ENCODE measurements at regions not wholly inside any gene's neighbourhood (a gene's known extent, or its start where the extent isn't known, plus 50 kb on each side); places are given as distances from the start of the nearest gene placed in this dataset.

DNA sequence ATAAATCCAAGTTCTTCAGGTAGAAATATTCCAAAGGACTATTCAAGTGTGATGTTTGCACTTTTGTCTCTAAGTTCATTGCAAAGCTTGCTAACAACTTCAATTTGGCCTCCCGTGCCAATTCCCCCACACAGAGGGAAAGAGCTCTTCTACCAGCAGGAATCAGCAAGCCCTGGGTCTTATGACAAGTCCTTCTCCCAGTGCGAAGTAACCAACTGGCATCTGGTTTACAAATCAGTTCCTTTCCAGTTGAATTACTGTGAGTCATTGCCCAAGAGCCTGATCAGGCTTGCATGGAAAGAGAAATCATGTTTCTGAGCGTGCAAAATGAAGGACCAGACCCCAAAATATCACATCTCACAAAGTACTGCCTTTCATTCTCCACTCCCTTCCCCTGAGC, 62.7 kb upstream of the SLCO3A1 start:
- H3K4me3 ChIP-seq (replicated peaks in 1 of 2; ENCODE audit: low read depth in 2 of 2, low read length in 2 of 2) = no peak overlapping the region
- TF ChIP-seq, protein P1, sequence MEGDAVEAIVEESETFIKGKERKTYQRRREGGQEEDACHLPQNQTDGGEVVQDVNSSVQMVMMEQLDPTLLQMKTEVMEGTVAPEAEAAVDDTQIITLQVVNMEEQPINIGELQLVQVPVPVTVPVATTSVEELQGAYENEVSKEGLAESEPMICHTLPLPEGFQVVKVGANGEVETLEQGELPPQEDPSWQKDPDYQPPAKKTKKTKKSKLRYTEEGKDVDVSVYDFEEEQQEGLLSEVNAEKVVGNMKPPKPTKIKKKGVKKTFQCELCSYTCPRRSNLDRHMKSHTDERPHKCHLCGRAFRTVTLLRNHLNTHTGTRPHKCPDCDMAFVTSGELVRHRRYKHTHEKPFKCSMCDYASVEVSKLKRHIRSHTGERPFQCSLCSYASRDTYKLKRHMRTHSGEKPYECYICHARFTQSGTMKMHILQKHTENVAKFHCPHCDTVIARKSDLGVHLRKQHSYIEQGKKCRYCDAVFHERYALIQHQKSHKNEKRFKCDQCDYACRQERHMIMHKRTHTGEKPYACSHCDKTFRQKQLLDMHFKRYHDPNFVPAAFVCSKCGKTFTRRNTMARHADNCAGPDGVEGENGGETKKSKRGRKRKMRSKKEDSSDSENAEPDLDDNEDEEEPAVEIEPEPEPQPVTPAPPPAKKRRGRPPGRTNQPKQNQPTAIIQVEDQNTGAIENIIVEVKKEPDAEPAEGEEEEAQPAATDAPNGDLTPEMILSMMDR (IDR thresholded peaks at IDR 0.05; ENCODE audit: low read depth, low read length) = no peak
- DNase-seq (ENCODE audit: low read depth in 2 of 2) = no peak

DNA sequence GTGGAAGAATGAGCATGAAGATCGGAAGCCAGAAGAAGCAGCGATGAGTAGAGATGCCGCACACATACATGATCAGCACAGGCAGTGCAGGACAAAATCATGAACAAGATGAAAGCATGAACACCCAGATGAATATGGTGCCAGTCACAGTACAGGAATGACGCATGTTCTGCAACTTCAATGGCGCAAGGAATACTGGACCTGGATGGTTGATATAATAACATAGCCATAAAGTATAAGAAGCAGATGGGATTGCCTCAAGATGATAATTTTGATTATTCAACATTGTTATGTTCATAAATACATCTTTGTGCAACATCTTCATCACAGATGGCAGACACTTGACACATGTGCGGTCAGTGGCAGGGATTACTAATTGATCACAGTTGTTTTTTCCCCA, 59.7 kb upstream of the SLCO3A1 start:
- no peak for DNase-seq (ENCODE audit: low read depth in 2 of 2)
- TF ChIP-seq, protein P1 (IDR thresholded peaks at IDR 0.05; ENCODE audit: low read depth, low read length) = no peak

DNA sequence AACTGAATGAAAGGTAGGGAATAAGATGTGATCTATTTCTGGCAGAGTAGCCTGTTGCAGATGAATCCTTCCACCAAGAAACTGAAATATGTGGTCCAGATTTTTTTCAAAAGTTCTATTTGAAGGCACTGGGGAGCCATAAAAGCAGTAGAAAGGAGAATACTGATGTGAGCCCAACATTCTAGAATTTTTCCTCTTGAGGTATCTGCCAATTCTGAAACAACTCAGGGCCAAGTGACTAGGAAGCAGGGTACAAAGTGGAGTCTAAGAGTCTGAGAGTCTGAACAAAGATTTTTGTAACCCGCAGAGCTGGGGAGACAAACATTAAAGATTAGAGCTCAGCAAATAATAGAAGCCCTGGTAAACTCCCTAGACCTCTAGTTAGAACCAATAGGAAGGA, 58.3 kb upstream of the SLCO3A1 start:
- TF ChIP-seq, protein P1 (IDR thresholded peaks at IDR 0.05; ENCODE audit: low read depth, low read length) = no peak
- no peak for DNase-seq (ENCODE audit: low read depth in 2 of 2)
- no peak overlapping the region for H3K4me3 ChIP-seq (replicated peaks in 1 of 2; ENCODE audit: low read depth in 2 of 2, low read length in 2 of 2)

More for the DNA sequence above, 59.7 kb upstream of the SLCO3A1 start:
- no peak overlapping the region for H3K4me3 ChIP-seq (replicated peaks in 1 of 2; ENCODE audit: low read depth in 2 of 2, low read length in 2 of 2)

DNA sequence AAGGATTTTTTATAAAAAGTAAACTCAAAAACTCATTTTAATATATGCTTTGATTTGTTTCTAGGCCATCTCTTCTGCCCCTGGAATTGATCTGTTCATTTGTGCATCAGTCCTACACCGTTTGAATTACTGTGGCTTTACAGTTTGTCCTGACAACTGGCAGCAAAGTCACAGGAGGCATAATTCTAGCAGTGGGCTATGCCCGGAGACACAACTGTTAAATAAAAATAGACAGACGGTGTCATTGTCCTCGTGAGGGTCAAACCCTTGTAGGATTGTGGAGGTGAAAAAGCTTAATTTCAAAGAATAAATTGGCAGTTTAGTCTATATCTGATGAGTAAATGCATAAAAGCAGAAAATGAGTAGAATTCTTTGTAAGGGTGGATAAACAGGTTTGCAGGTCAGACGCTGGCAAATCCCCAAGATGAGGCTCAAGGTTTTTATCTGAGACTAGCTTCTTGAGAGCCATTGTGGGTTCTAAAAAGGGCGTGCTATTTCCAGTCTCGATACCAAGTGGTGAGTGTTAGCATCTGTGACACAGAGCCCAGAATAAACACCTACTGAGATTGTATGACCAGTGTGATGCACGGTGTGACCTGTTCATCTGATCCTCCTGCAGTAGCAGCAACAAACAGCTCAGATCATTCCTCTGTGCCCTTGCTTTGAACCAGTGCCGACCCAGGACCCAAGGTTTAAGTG, 51.5 kb upstream of the SLCO3A1 start:
- DNase-seq (ENCODE audit: low read depth in 2 of 2) = no peak
- TF ChIP-seq, protein P1 (IDR thresholded peaks at IDR 0.05; ENCODE audit: low read depth, low read length) = no peak
- H3K4me3 ChIP-seq (replicated peaks in 1 of 2; ENCODE audit: low read depth in 2 of 2, low read length in 2 of 2) = no peak overlapping the region

DNA sequence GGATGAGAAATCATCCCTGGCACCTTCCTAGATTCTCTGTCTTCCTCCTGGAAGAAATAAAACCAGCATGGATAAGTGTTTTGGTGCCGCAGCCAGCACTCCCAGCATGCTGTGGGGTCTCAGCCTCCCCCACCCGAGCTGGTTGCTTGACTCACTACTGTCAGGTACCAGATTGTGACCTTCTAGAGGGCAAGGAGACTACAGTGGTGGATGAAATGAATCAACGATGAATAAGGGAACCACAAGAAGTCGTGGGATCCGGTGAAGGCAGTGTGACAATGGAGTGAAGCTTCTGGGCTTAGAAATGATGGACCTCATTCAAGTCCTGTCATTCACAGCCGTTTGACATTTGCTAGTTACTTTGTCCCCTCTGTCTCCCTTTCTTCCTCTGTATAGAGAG, 50.2 kb upstream of the SLCO3A1 start:
- no peak overlapping the region for H3K4me3 ChIP-seq (replicated peaks in 1 of 2; ENCODE audit: low read depth in 2 of 2, low read length in 2 of 2)
- DNase-seq (ENCODE audit: low read depth in 2 of 2) = no peak
- TF ChIP-seq, protein P1 (IDR thresholded peaks at IDR 0.05; ENCODE audit: low read depth, low read length) = no peak
